PC-9 (cell line): ENCODE measurements at regions not wholly inside any gene's neighbourhood (a gene's known extent, or its start where the extent isn't known, plus 50 kb on each side); places are given as distances from the start of the nearest gene placed in this dataset.
"Not testable (repeated sequence)": the region's sequence is repeated elsewhere in the genome, so short reads cannot be mapped to it uniquely, and the experiment has no call there.

Experiments
- BruUV-seq: library from RNA; stranded (reverse); fragments of 400-500 nt; replicated peaks from 2 replicates; lab custom pipeline; 2021; lab: Mats Ljungman, UMichigan
- CTCF ChIA-PET: fragments of 300-600 bp; sonication (Branson Sonifier 250); formaldehyde crosslinking; loops from one replicate; lab custom pipeline; 2022; ENCODE audit warnings: antibody characterized with exemption; lab: Charles Lee
- POLR2A ChIA-PET: fragments of 300-600 bp; sonication (Branson Sonifier 250); formaldehyde crosslinking; loops from one replicate; lab custom pipeline; 2022; ENCODE audit warnings: antibody characterized with exemption; ENCODE audit not compliant: unreplicated experiment; lab: Charles Lee
- DNase-seq, 2 experiments: peaks; one replicate each; pipeline versions ENCODE4 v3.0.0 to v3.0.0-alpha.2; 2015 to 2022; ENCODE audit warnings: mixed read lengths in 1 of 2
- H2AFZ ChIP-seq: fragments of 200-600 bp; sonication (generic); 2 replicates; pipeline ENCODE4 v1.8.1; 2017; ENCODE audit warnings: antibody characterized with exemption
- H3F3A ChIP-seq: fragments of 200-600 bp; sonication (generic); 2 replicates; pipeline ENCODE4 v1.8.1; 2017; ENCODE audit warnings: antibody characterized with exemption, mild to moderate bottlenecking, low read depth; ENCODE audit not compliant: insufficient read depth
- H3K27ac ChIP-seq: fragments of 200-600 bp; sonication (generic); 2 replicates; pipeline ENCODE4 v1.6.1; 2016; ENCODE audit warnings: mixed run types
- H3K27me3 ChIP-seq: fragments of 200-600 bp; sonication (generic); 2 replicates; pipeline ENCODE4 v1.6.1; 2016; ENCODE audit warnings: low read depth, mixed run types; ENCODE audit not compliant: insufficient read depth
- H3K36me3 ChIP-seq: fragments of 200-600 bp; sonication (generic); 2 replicates; pipeline ENCODE4 v1.6.1; 2016; ENCODE audit warnings: low read depth, mixed run types
- H3K4me1 ChIP-seq: fragments of 200-600 bp; sonication (generic); replicated peaks from 2 replicates; pipeline ENCODE4 v1.6.1; 2016; ENCODE audit warnings: mixed run types; ENCODE audit not compliant: insufficient read depth
- H3K4me2 ChIP-seq: fragments of 200-600 bp; sonication (generic); 2 replicates; pipeline ENCODE4 v1.6.1; 2017; ENCODE audit warnings: mixed run types
- H3K4me3 ChIP-seq: fragments of 200-600 bp; sonication (generic); 2 replicates; pipeline ENCODE4 v1.6.1; 2016; ENCODE audit warnings: mixed run types
- H3K79me2 ChIP-seq: fragments of 200-600 bp; sonication (generic); 2 replicates; pipeline ENCODE4 v1.6.1; 2017; ENCODE audit warnings: low read depth, mixed run types
- H3K9me2 ChIP-seq: fragments of 200-600 bp; sonication (generic); 2 replicates; pipeline ENCODE4 v1.8.1; 2017; ENCODE audit warnings: mild to moderate bottlenecking; ENCODE audit not compliant: insufficient read depth
- H3K9me3 ChIP-seq: fragments of 200-600 bp; sonication (generic); 2 replicates; pipeline ENCODE4 v1.8.1; 2016; ENCODE audit warnings: low read depth; ENCODE audit not compliant: insufficient read depth
- H4K20me1 ChIP-seq: fragments of 200-600 bp; sonication (generic); 2 replicates; pipeline ENCODE4 v1.8.1; 2017; ENCODE audit not compliant: insufficient read depth
- CTCF ChIP-seq: fragments of 200-600 bp; sonication (generic); conservative IDR thresholded peaks from 2 replicates; pipeline ENCODE4 v1.6.1; 2017; ENCODE audit warnings: mixed run types, antibody characterized with exemption, mild to moderate bottlenecking, moderate library complexity
- EZH2 ChIP-seq: fragments of 200-600 bp; sonication (generic); IDR thresholded peaks from 2 replicates; pipeline ENCODE4 v1.8.0; 2017; ENCODE audit warnings: antibody characterized with exemption, low read depth
- intact Hi-C: fragments of 100-400 bp; cut with micrococcal nuclease; formaldehyde crosslinking; loops from one replicate; pipeline ENCODE4 v1.10.0; 2022; ENCODE audit not compliant: unreplicated experiment

GRCh38 chr7:69309601-69310000 is 288.7 kb upstream of the AUTS2 start:
- intact Hi-C loops = no loop called here
- no peak overlapping the region for H2AFZ ChIP-seq
- no peak overlapping the region for H3K4me3 ChIP-seq
- no peaks in the 10 kb centered on the region for H3K9me3 ChIP-seq
- no peak overlapping the region for H3K4me2 ChIP-seq
- DNase-seq = no peak
- no peak overlapping the region for H3K27ac ChIP-seq
- TF ChIP-seq EZH2 = no peak
- no peak for TF ChIP-seq CTCF
- H3K4me1 ChIP-seq = 0 out of 2 replicates have a peak, but pooled peaks cover 5% of the 10 kb centered on the region
- H4K20me1 ChIP-seq = no peaks in the 10 kb centered on the region
- no peaks in the 10 kb centered on the region for H3K36me3 ChIP-seq
- H3F3A ChIP-seq = no peaks in the 10 kb centered on the region
- ChIA-PET POLR2A (no interaction called here), CTCF (no interaction called here)
- BruUV-seq = no TSS peak
- no peaks in the 10 kb centered on the region for H3K9me2 ChIP-seq
- H3K27me3 ChIP-seq = no peaks in the 10 kb centered on the region
- no peaks in the 10 kb centered on the region for H3K79me2 ChIP-seq

GRCh38 chr7:69311489-69311888 is 286.8 kb upstream of the AUTS2 start:
- no peak for DNase-seq
- BruUV-seq = no TSS peak
- Histone ChIP-seq H3K36me3 (no peaks in the 10 kb centered on the region), H3K79me2 (no peaks in the 10 kb centered on the region), H3K4me3 (no peak overlapping the region), H2AFZ (no peak overlapping the region), H3K4me2 (no peak overlapping the region), H4K20me1 (no peaks in the 10 kb centered on the region), H3K27me3 (no peaks in the 10 kb centered on the region), H3F3A (no peaks in the 10 kb centered on the region), H3K9me2 (no peaks in the 10 kb centered on the region), H3K4me1 (0 out of 2 replicates have a peak, but pooled peaks cover 5% of the 10 kb centered on the region), H3K9me3 (no peaks in the 10 kb centered on the region), H3K27ac (no peak overlapping the region)
- CTCF ChIA-PET = no interaction called here
- TF ChIP-seq EZH2 = no peak
- TF ChIP-seq CTCF = no peak
- intact Hi-C loops = no loop called here
- POLR2A ChIA-PET = no interaction called here

GRCh38 chr7:69313852-69314251 is 284.4 kb upstream of the AUTS2 start:
- H3K4me2 ChIP-seq, H3K27ac ChIP-seq, H3K9me3 ChIP-seq, H3K27me3 ChIP-seq, CTCF ChIA-PET, H3K4me3 ChIP-seq, H2AFZ ChIP-seq, H3F3A ChIP-seq, H3K36me3 ChIP-seq, H3K9me2 ChIP-seq, H3K4me1 ChIP-seq, H3K79me2 ChIP-seq, BruUV-seq, intact Hi-C loops, DNase-seq, POLR2A ChIA-PET, H4K20me1 ChIP-seq: not testable (repeated sequence)

GRCh38 chr7:69318794-69319193 is 279.5 kb upstream of the AUTS2 start:
- H3F3A ChIP-seq = no peaks in the 10 kb centered on the region
- H3K27ac ChIP-seq = no peak overlapping the region
- no peak overlapping the region for H3K4me2 ChIP-seq
- no peaks in the 10 kb centered on the region for H3K9me2 ChIP-seq
- intact Hi-C loops = no loop called here
- no peaks in the 10 kb centered on the region for H3K9me3 ChIP-seq
- H3K36me3 ChIP-seq = no peaks in the 10 kb centered on the region
- TF ChIP-seq CTCF (no peak), EZH2 (no peak)
- H3K4me1 ChIP-seq = no peaks in the 10 kb centered on the region
- H4K20me1 ChIP-seq = no peaks in the 10 kb centered on the region
- H2AFZ ChIP-seq = no peak overlapping the region
- DNase-seq = no peak
- no peaks in the 10 kb centered on the region for H3K27me3 ChIP-seq
- no peaks in the 10 kb centered on the region for H3K79me2 ChIP-seq
- ChIA-PET POLR2A (no interaction called here), CTCF (no interaction called here)
- BruUV-seq = no TSS peak
- no peak overlapping the region for H3K4me3 ChIP-seq
